ENCODE measurements at regions not wholly inside any gene's neighbourhood (a gene's known extent, or its start where the extent isn't known, plus 50 kb on each side); places are given as distances from the start of the nearest gene placed in this dataset.

GRCh38 chr4:75385106-75385505 lies 129.1 kb downstream of the RCHY1 start:
- no peak for FAIRE-seq

GRCh38 chr4:75376543-75376942 lies 137.7 kb downstream of the RCHY1 start:
- FAIRE-seq (no peak), DNase-seq (no peak)
- intact Hi-C loops (cut with DNase I) = no loop called here
- H3K27me3 ChIP-seq (ENCODE audit: control insufficient read depth, insufficient read depth, low read length) = no peaks in the 10 kb centered on the region
- no peak overlapping the region for H3K27ac ChIP-seq (ENCODE audit: low read depth in 2 of 2, low read length in 2 of 2)
- no peaks in the 10 kb centered on the region for H3K36me3 ChIP-seq (ENCODE audit: control insufficient read depth in 2 of 3, insufficient read depth in 3 of 3, low read length in 3 of 3)
- H3K9me3 ChIP-seq (ENCODE audit: control insufficient read depth in 2 of 3, insufficient read depth in 1 of 3, low read length in 3 of 3) = no peaks in the 10 kb centered on the region
- H3K4me1 ChIP-seq (ENCODE audit: control insufficient read depth in 2 of 3, insufficient read depth in 2 of 3, low read depth in 1 of 3, low read length in 3 of 3) = no peaks in the 10 kb centered on the region
- no peak overlapping the region for H3K9ac ChIP-seq (ENCODE audit: low read length in 3 of 3)
- H3K4me3 ChIP-seq (ENCODE audit: low read length in 3 of 3) = no peak overlapping the region
- no peak for TF ChIP-seq CTCF (IDR thresholded peaks at IDR 0.05; ENCODE audit: borderline replicate concordance, extremely low read depth, insufficient read depth)

More at GRCh38 chr4:75385106-75385505, 129.1 kb downstream of the RCHY1 start:
- H3K4me1 ChIP-seq (ENCODE audit: control insufficient read depth in 2 of 3, insufficient read depth in 2 of 3, low read depth in 1 of 3, low read length in 3 of 3) = no peaks in the 10 kb centered on the region
- intact Hi-C loops (cut with DNase I) = no loop called here
- H3K36me3 ChIP-seq (ENCODE audit: control insufficient read depth in 2 of 3, insufficient read depth in 3 of 3, low read length in 3 of 3) = no peaks in the 10 kb centered on the region
- no peak overlapping the region for H3K27ac ChIP-seq (ENCODE audit: low read depth in 2 of 2, low read length in 2 of 2)
- no peak overlapping the region for H3K4me3 ChIP-seq (ENCODE audit: low read length in 3 of 3)
- no peaks in the 10 kb centered on the region for H3K9me3 ChIP-seq (ENCODE audit: control insufficient read depth in 2 of 3, insufficient read depth in 1 of 3, low read length in 3 of 3)
- no peak for DNase-seq
- TF ChIP-seq CTCF (IDR thresholded peaks at IDR 0.05; ENCODE audit: borderline replicate concordance, extremely low read depth, insufficient read depth) = no peak
- H3K27me3 ChIP-seq (ENCODE audit: control insufficient read depth, insufficient read depth, low read length) = no peaks in the 10 kb centered on the region
- no peak overlapping the region for H3K9ac ChIP-seq (ENCODE audit: low read length in 3 of 3)

GRCh38 chr4:75371915-75372314 lies 142.3 kb downstream of the RCHY1 start:
- Histone ChIP-seq H3K27me3 (ENCODE audit: control insufficient read depth, insufficient read depth, low read length) (no peaks in the 10 kb centered on the region), H3K36me3 (ENCODE audit: control insufficient read depth in 2 of 3, insufficient read depth in 3 of 3, low read length in 3 of 3) (no peaks in the 10 kb centered on the region), H3K4me1 (ENCODE audit: control insufficient read depth in 2 of 3, insufficient read depth in 2 of 3, low read depth in 1 of 3, low read length in 3 of 3) (no peaks in the 10 kb centered on the region), H3K27ac (ENCODE audit: low read depth in 2 of 2, low read length in 2 of 2) (no peak overlapping the region), H3K4me3 (ENCODE audit: low read length in 3 of 3) (no peak overlapping the region), H3K9me3 (ENCODE audit: control insufficient read depth in 2 of 3, insufficient read depth in 1 of 3, low read length in 3 of 3) (no peaks in the 10 kb centered on the region), H3K9ac (ENCODE audit: low read length in 3 of 3) (no peak overlapping the region)
- TF ChIP-seq CTCF (IDR thresholded peaks at IDR 0.05; ENCODE audit: borderline replicate concordance, extremely low read depth, insufficient read depth) = no peak
- intact Hi-C loops (cut with DNase I) = no loop called here
- DNase-seq (peak in 1 of 5 donors; percentile 17), FAIRE-seq (no peak)

GRCh38 chr4:75370576-75370975 lies 143.6 kb downstream of the RCHY1 start:
- intact Hi-C loops (cut with DNase I) = no loop called here
- Histone ChIP-seq H3K9me3 (ENCODE audit: control insufficient read depth in 2 of 3, insufficient read depth in 1 of 3, low read length in 3 of 3) (no peaks in the 10 kb centered on the region), H3K4me1 (ENCODE audit: control insufficient read depth in 2 of 3, insufficient read depth in 2 of 3, low read depth in 1 of 3, low read length in 3 of 3) (no peaks in the 10 kb centered on the region), H3K4me3 (ENCODE audit: low read length in 3 of 3) (no peak overlapping the region), H3K9ac (ENCODE audit: low read length in 3 of 3) (no peak overlapping the region), H3K36me3 (ENCODE audit: control insufficient read depth in 2 of 3, insufficient read depth in 3 of 3, low read length in 3 of 3) (no peaks in the 10 kb centered on the region), H3K27me3 (ENCODE audit: control insufficient read depth, insufficient read depth, low read length) (no peaks in the 10 kb centered on the region), H3K27ac (ENCODE audit: low read depth in 2 of 2, low read length in 2 of 2) (no peak overlapping the region)
- FAIRE-seq = no peak
- TF ChIP-seq CTCF (IDR thresholded peaks at IDR 0.05; ENCODE audit: borderline replicate concordance, extremely low read depth, insufficient read depth) = no peak
- no peak for DNase-seq
